PC-9 (cell line): ENCODE measurements at regions not wholly inside any gene's neighbourhood (a gene's known extent, or its start where the extent isn't known, plus 50 kb on each side); places are given as distances from the start of the nearest gene placed in this dataset.

Experiments
- BruUV-seq: library from RNA; stranded (reverse); fragments of 400-500 nt; replicated peaks from 2 replicates; lab custom pipeline; 2021; lab: Mats Ljungman, UMichigan
- CTCF ChIA-PET: fragments of 300-600 bp; sonication (Branson Sonifier 250); formaldehyde crosslinking; loops from one replicate; lab custom pipeline; 2022; ENCODE audit warnings: antibody characterized with exemption; lab: Charles Lee
- POLR2A ChIA-PET: fragments of 300-600 bp; sonication (Branson Sonifier 250); formaldehyde crosslinking; loops from one replicate; lab custom pipeline; 2022; ENCODE audit warnings: antibody characterized with exemption; ENCODE audit not compliant: unreplicated experiment; lab: Charles Lee
- DNase-seq, 2 experiments: peaks; one replicate each; pipeline versions ENCODE4 v3.0.0 to v3.0.0-alpha.2; 2015 to 2022; ENCODE audit warnings: mixed read lengths in 1 of 2
- H2AFZ ChIP-seq: fragments of 200-600 bp; sonication (generic); 2 replicates; pipeline ENCODE4 v1.8.1; 2017; ENCODE audit warnings: antibody characterized with exemption
- H3F3A ChIP-seq: fragments of 200-600 bp; sonication (generic); 2 replicates; pipeline ENCODE4 v1.8.1; 2017; ENCODE audit warnings: antibody characterized with exemption, mild to moderate bottlenecking, low read depth; ENCODE audit not compliant: insufficient read depth
- H3K27ac ChIP-seq: fragments of 200-600 bp; sonication (generic); 2 replicates; pipeline ENCODE4 v1.6.1; 2016; ENCODE audit warnings: mixed run types
- H3K27me3 ChIP-seq: fragments of 200-600 bp; sonication (generic); 2 replicates; pipeline ENCODE4 v1.6.1; 2016; ENCODE audit warnings: low read depth, mixed run types; ENCODE audit not compliant: insufficient read depth
- H3K36me3 ChIP-seq: fragments of 200-600 bp; sonication (generic); 2 replicates; pipeline ENCODE4 v1.6.1; 2016; ENCODE audit warnings: low read depth, mixed run types
- H3K4me1 ChIP-seq: fragments of 200-600 bp; sonication (generic); replicated peaks from 2 replicates; pipeline ENCODE4 v1.6.1; 2016; ENCODE audit warnings: mixed run types; ENCODE audit not compliant: insufficient read depth
- H3K4me2 ChIP-seq: fragments of 200-600 bp; sonication (generic); 2 replicates; pipeline ENCODE4 v1.6.1; 2017; ENCODE audit warnings: mixed run types
- H3K4me3 ChIP-seq: fragments of 200-600 bp; sonication (generic); 2 replicates; pipeline ENCODE4 v1.6.1; 2016; ENCODE audit warnings: mixed run types
- H3K79me2 ChIP-seq: fragments of 200-600 bp; sonication (generic); 2 replicates; pipeline ENCODE4 v1.6.1; 2017; ENCODE audit warnings: low read depth, mixed run types
- H3K9me2 ChIP-seq: fragments of 200-600 bp; sonication (generic); 2 replicates; pipeline ENCODE4 v1.8.1; 2017; ENCODE audit warnings: mild to moderate bottlenecking; ENCODE audit not compliant: insufficient read depth
- H3K9me3 ChIP-seq: fragments of 200-600 bp; sonication (generic); 2 replicates; pipeline ENCODE4 v1.8.1; 2016; ENCODE audit warnings: low read depth; ENCODE audit not compliant: insufficient read depth
- H4K20me1 ChIP-seq: fragments of 200-600 bp; sonication (generic); 2 replicates; pipeline ENCODE4 v1.8.1; 2017; ENCODE audit not compliant: insufficient read depth
- CTCF ChIP-seq: fragments of 200-600 bp; sonication (generic); conservative IDR thresholded peaks from 2 replicates; pipeline ENCODE4 v1.6.1; 2017; ENCODE audit warnings: mixed run types, antibody characterized with exemption, mild to moderate bottlenecking, moderate library complexity
- EZH2 ChIP-seq: fragments of 200-600 bp; sonication (generic); IDR thresholded peaks from 2 replicates; pipeline ENCODE4 v1.8.0; 2017; ENCODE audit warnings: antibody characterized with exemption, low read depth
- intact Hi-C: fragments of 100-400 bp; cut with micrococcal nuclease; formaldehyde crosslinking; loops from one replicate; pipeline ENCODE4 v1.10.0; 2022; ENCODE audit not compliant: unreplicated experiment

- Histone ChIP-seq H3K4me3 (no peak overlapping the region), H3K36me3 (no peaks in the 10 kb centered on the region), H3K4me1 (no peaks in the 10 kb centered on the region), H3K4me2 (no peak overlapping the region), H4K20me1 (no peaks in the 10 kb centered on the region), H3K79me2 (no peaks in the 10 kb centered on the region), H3K27ac (no peak overlapping the region), H3K9me2 (no peaks in the 10 kb centered on the region), H3K27me3 (peaks cover 37% of the 10 kb centered on the region), H3F3A (no peaks in the 10 kb centered on the region), H3K9me3 (no peaks in the 10 kb centered on the region), H2AFZ (no peak overlapping the region)
- TF ChIP-seq EZH2 = no peak
- no peak for TF ChIP-seq CTCF
- no peak for DNase-seq
- ChIA-PET CTCF (no interaction called here), POLR2A (no interaction called here)
- intact Hi-C loops = no loop called here
- no TSS peak for BruUV-seq
These were observed 246.2 kb upstream of the ID2 start for GRCh38 chr2:8435608-8436007.

GRCh38 chr2:8436585-8436984, 245.3 kb upstream of the ID2 start:
- Histone ChIP-seq H3K4me1 (no peaks in the 10 kb centered on the region), H3K4me3 (no peak overlapping the region), H4K20me1 (no peaks in the 10 kb centered on the region), H3F3A (no peaks in the 10 kb centered on the region), H3K36me3 (no peaks in the 10 kb centered on the region), H3K27ac (no peak overlapping the region), H2AFZ (no peak overlapping the region), H3K9me2 (no peaks in the 10 kb centered on the region), H3K27me3 (peaks cover 45% of the 10 kb centered on the region), H3K9me3 (no peaks in the 10 kb centered on the region), H3K79me2 (no peaks in the 10 kb centered on the region), H3K4me2 (no peak overlapping the region)
- ChIA-PET CTCF (no interaction called here), POLR2A (no interaction called here)
- BruUV-seq = no TSS peak
- intact Hi-C loops = no loop called here
- no peak for DNase-seq
- TF ChIP-seq CTCF = no peak
- TF ChIP-seq EZH2 = no peak

- Histone ChIP-seq H3K36me3 (no peaks in the 10 kb centered on the region), H3K4me3 (no peak overlapping the region), H3K4me2 (no peak overlapping the region), H3K4me1 (no peaks in the 10 kb centered on the region), H3K27me3 (peaks cover 51% of the 10 kb centered on the region), H3K79me2 (no peaks in the 10 kb centered on the region), H3K9me2 (no peaks in the 10 kb centered on the region), H4K20me1 (no peaks in the 10 kb centered on the region), H3K9me3 (no peaks in the 10 kb centered on the region), H2AFZ (no peak overlapping the region), H3K27ac (no peak overlapping the region), H3F3A (no peaks in the 10 kb centered on the region)
- POLR2A ChIA-PET = no interaction called here
- CTCF ChIA-PET = no interaction called here
- DNase-seq = no peak
- intact Hi-C loops = no loop called here
- TF ChIP-seq EZH2 (no peak), CTCF (no peak)
- BruUV-seq = no TSS peak
These were observed 244.5 kb upstream of the ID2 start for GRCh38 chr2:8437228-8437948.
